OCI-LY7 (cell line): ENCODE measurements at regions not wholly inside any gene's neighbourhood (a gene's known extent, or its start where the extent isn't known, plus 50 kb on each side); places are given as distances from the start of the nearest gene placed in this dataset.

Experiments used
- EZH2phosphoT487 ChIP-seq: fragments of 200-600 bp; sonication (generic); IDR thresholded peaks from 2 replicates; pipeline ENCODE4 v1.6.1; 2018; ENCODE audit warnings: low read depth, borderline replicate concordance, mild to moderate bottlenecking, mixed run types, antibody characterized with exemption, low read length, moderate library complexity, mixed read lengths
- TF ChIP-seq, protein P1 (sequence below): fragments of 200-600 bp; sonication (generic); conservative IDR thresholded peaks from 2 replicates; pipeline ENCODE4 v1.5.1; 2014; ENCODE audit warnings: mild to moderate bottlenecking, antibody characterized with exemption, low read length, moderate library complexity, mixed read lengths

DNA sequence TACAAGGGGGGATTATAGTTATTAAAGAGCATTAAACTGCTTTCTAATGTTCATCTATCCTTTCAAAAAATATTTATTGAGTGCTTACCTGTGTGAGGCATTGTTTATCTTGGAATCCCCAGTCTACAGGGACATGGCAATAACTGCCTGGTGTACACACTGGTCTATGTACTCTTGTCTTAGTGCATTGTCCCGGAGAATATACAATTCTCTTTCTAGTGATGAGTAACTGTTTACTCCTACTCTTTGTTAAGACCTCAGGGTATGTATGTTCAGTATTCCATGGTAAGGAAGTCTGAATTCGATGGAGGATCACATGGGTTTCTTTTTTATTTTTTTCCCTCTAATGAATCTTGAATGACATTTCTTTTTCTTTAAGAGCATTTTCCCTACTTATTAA lies 772.4 kb upstream of the NR2F2 start:
- TF ChIP-seq, protein P1, sequence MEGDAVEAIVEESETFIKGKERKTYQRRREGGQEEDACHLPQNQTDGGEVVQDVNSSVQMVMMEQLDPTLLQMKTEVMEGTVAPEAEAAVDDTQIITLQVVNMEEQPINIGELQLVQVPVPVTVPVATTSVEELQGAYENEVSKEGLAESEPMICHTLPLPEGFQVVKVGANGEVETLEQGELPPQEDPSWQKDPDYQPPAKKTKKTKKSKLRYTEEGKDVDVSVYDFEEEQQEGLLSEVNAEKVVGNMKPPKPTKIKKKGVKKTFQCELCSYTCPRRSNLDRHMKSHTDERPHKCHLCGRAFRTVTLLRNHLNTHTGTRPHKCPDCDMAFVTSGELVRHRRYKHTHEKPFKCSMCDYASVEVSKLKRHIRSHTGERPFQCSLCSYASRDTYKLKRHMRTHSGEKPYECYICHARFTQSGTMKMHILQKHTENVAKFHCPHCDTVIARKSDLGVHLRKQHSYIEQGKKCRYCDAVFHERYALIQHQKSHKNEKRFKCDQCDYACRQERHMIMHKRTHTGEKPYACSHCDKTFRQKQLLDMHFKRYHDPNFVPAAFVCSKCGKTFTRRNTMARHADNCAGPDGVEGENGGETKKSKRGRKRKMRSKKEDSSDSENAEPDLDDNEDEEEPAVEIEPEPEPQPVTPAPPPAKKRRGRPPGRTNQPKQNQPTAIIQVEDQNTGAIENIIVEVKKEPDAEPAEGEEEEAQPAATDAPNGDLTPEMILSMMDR: no peak
- no peak for TF ChIP-seq EZH2phosphoT487
